H1 (cell line): ENCODE measurements at regions not wholly inside any gene's neighbourhood (a gene's known extent, or its start where the extent isn't known, plus 50 kb on each side); places are given as distances from the start of the nearest gene placed in this dataset.

Experiments
- CTCF ChIA-PET: fragments of 300-600 bp; sonication (Branson Sonifier 250); formaldehyde crosslinking; loops from one replicate; lab custom pipeline; 2021; ENCODE audit not compliant: partially characterized antibody; lab: Charles Lee
- POLR2A ChIA-PET: fragments of 300-600 bp; sonication (Branson Sonifier 250); formaldehyde crosslinking; loops from one replicate; lab custom pipeline; 2021; ENCODE audit warnings: inconsistent platforms; ENCODE audit not compliant: partially characterized antibody; lab: Charles Lee
- DNase-seq, 2 experiments: peaks; one replicate each; pipeline versions ENCODE4 v3.0.0 to v3.0.0-alpha.2; 2010 to 2022; ENCODE audit warnings: low spot score in 2 of 2, low read depth in 1 of 2, mixed read lengths in 1 of 2
- FAIRE-seq: peaks from 2 replicates; lab custom pipeline; 2011; peaks lifted over from hg19 to GRCh38; lab: Jason Lieb, UNC
- H2AFZ ChIP-seq: 2 replicates; pipeline ENCODE4 v1.8.1; 2012; ENCODE audit warnings: low read length, inconsistent platforms
- H2AK5ac ChIP-seq: 2 replicates; pipeline ENCODE4 v1.6.1; 2013; ENCODE audit warnings: low read depth, low read length
- H2BK120ac ChIP-seq: replicated peaks from 2 replicates; pipeline ENCODE3; 2013; ENCODE audit warnings: low read depth, low read length, inconsistent platforms
- H2BK12ac ChIP-seq: 2 replicates; pipeline ENCODE4 v1.6.1; 2013; ENCODE audit warnings: low read depth, low read length
- H2BK15ac ChIP-seq: 2 replicates; pipeline ENCODE4 v1.6.1; 2013; ENCODE audit warnings: low read length
- H2BK20ac ChIP-seq: 2 replicates; pipeline ENCODE4 v1.6.1; 2013; ENCODE audit warnings: low read length
- H2BK5ac ChIP-seq: 2 replicates; pipeline ENCODE4 v1.6.1; 2013; ENCODE audit warnings: low read depth, low read length
- H3K14ac ChIP-seq: 2 replicates; pipeline ENCODE4 v1.6.1; 2013; ENCODE audit warnings: inconsistent platforms; ENCODE audit not compliant: insufficient read length
- H3K18ac ChIP-seq: 2 replicates; pipeline ENCODE4 v1.6.1; 2013; ENCODE audit warnings: low read length; ENCODE audit errors: extremely low read depth
- H3K23ac ChIP-seq: 2 replicates; pipeline ENCODE4 v1.6.1; 2013; ENCODE audit warnings: inconsistent platforms; ENCODE audit not compliant: insufficient read length
- H3K23me2 ChIP-seq: 2 replicates; pipeline ENCODE4 v1.6.1; 2013; ENCODE audit warnings: low read depth, low read length
- H3K27ac ChIP-seq: 2 replicates; pipeline ENCODE4 v1.6.1; 2011; ENCODE audit warnings: low read depth, low read length, inconsistent platforms
- H3K27me3 ChIP-seq, 4 experiments: replicated peaks in 1 of 4; 1 replicate in 1 of 4; 2 replicates in 3 of 4; pipeline versions ENCODE4 v1.6.1 to v1.8.1; 2011 to 2013; ENCODE audit warnings: low read length in 3 of 4, mild to moderate bottlenecking in 3 of 4, inconsistent platforms in 2 of 4, mixed read lengths in 2 of 4, moderate library complexity in 1 of 4; ENCODE audit not compliant: control insufficient read depth in 3 of 4, insufficient read depth in 3 of 4; ENCODE audit errors: extremely low read depth in 1 of 4
- H3K36me3 ChIP-seq, 4 experiments: 2 replicates each; pipeline versions ENCODE4 v1.6.1 to v1.8.1; 2011 to 2013; ENCODE audit warnings: mild to moderate bottlenecking in 4 of 4, low read length in 3 of 4, moderate library complexity in 2 of 4, control low read depth in 1 of 4, inconsistent platforms in 1 of 4; ENCODE audit not compliant: insufficient read depth in 4 of 4, control insufficient read depth in 2 of 4
- H3K4ac ChIP-seq: replicated peaks from 2 replicates; pipeline ENCODE3; 2013; ENCODE audit warnings: low read length, low read depth, mixed read lengths, inconsistent platforms; ENCODE audit not compliant: insufficient read length
- H3K4me1 ChIP-seq, 4 experiments: replicated peaks in 1 of 4; 1 replicate in 1 of 4; 2 replicates in 3 of 4; pipeline versions ENCODE4 v1.6.1 to v1.8.1; 2011 to 2013; ENCODE audit warnings: low read length in 3 of 4, inconsistent platforms in 2 of 4, mixed read lengths in 1 of 4; ENCODE audit not compliant: insufficient read depth in 4 of 4, control insufficient read depth in 3 of 4
- H3K4me2 ChIP-seq, 2 experiments: 2 replicates each; pipeline versions ENCODE4 v1.6.1 to v1.8.1; 2011 to 2013; ENCODE audit warnings: low read depth in 2 of 2, low read length in 2 of 2, control low read depth in 1 of 2, inconsistent platforms in 1 of 2, mild to moderate bottlenecking in 1 of 2; ENCODE audit not compliant: insufficient read depth in 1 of 2
- H3K4me3 ChIP-seq, 4 experiments: fragments of 200-600, 300-600 bp in 1 of 4; sonication (generic), shearing (Covaris generic), sonication (Bioruptor Twin) in 1 of 4; 2 replicates each; pipeline versions ENCODE4 v1.5.1 to v1.8.1; 2011 to 2016; ENCODE audit warnings: low read length in 4 of 4, low read depth in 3 of 4, control low read depth in 2 of 4, inconsistent platforms in 2 of 4, mild to moderate bottlenecking in 2 of 4, mixed read lengths in 1 of 4, moderate library complexity in 1 of 4; ENCODE audit not compliant: insufficient read depth in 2 of 4; ENCODE audit errors: extremely low read depth in 1 of 4
- H3K56ac ChIP-seq: replicated peaks from 2 replicates; pipeline ENCODE3; 2013; ENCODE audit warnings: low read depth, mild to moderate bottlenecking, mixed read lengths, low read length, inconsistent platforms; ENCODE audit not compliant: insufficient read length
- H3K79me1 ChIP-seq: 2 replicates; pipeline ENCODE4 v1.6.1; 2013; ENCODE audit warnings: low read depth, low read length, control low read depth
- H3K79me2 ChIP-seq, 2 experiments: 2 replicates each; pipeline versions ENCODE4 v1.6.1 to v1.8.1; 2012 to 2013; ENCODE audit warnings: low read length in 2 of 2, mild to moderate bottlenecking in 2 of 2, inconsistent platforms in 1 of 2; ENCODE audit not compliant: insufficient read depth in 2 of 2, control insufficient read depth in 1 of 2
- H3K9ac ChIP-seq, 4 experiments: replicated peaks in 1 of 4; 1 replicate in 1 of 4; 2 replicates in 3 of 4; pipeline versions ENCODE4 v1.6.1 to v1.8.1; 2011 to 2013; ENCODE audit warnings: low read depth in 3 of 4, low read length in 3 of 4, control low read depth in 2 of 4, mild to moderate bottlenecking in 2 of 4, moderate library complexity in 2 of 4, inconsistent platforms in 1 of 4; ENCODE audit errors: extremely low read depth in 1 of 4
- H3K9me3 ChIP-seq, 2 experiments: 2 replicates each; pipeline versions ENCODE4 v1.6.1 to v1.8.1; 2012 to 2013; ENCODE audit warnings: mild to moderate bottlenecking in 2 of 2, moderate library complexity in 2 of 2, control low read depth in 1 of 2, inconsistent platforms in 1 of 2, low read depth in 1 of 2, low read length in 1 of 2, mixed read lengths in 1 of 2; ENCODE audit not compliant: insufficient read depth in 2 of 2
- H4K20me1 ChIP-seq, 2 experiments: replicated peaks in 1 of 2; 2 replicates each; pipeline versions ENCODE3 to v1.8.1; 2011 to 2013; ENCODE audit warnings: inconsistent platforms in 2 of 2, low read length in 2 of 2, mild to moderate bottlenecking in 1 of 2; ENCODE audit not compliant: insufficient read depth in 2 of 2, control insufficient read depth in 1 of 2
- H4K5ac ChIP-seq: 2 replicates; pipeline ENCODE4 v1.6.1; 2013; ENCODE audit warnings: low read length, low read depth, mixed read lengths, inconsistent platforms; ENCODE audit not compliant: insufficient read length
- H4K8ac ChIP-seq: 2 replicates; pipeline ENCODE4 v1.8.0; 2013; ENCODE audit warnings: mild to moderate bottlenecking, moderate library complexity, low read length, inconsistent platforms; ENCODE audit not compliant: insufficient read depth; ENCODE audit errors: extremely low read depth
- H4K91ac ChIP-seq: replicated peaks from 2 replicates; pipeline ENCODE3; 2013; ENCODE audit warnings: low read length, mixed read lengths, inconsistent platforms; ENCODE audit not compliant: insufficient read length
- ATF3 ChIP-seq: IDR thresholded peaks from 2 replicates; pipeline ENCODE4 v1.6.1; 2011; ENCODE audit warnings: low read depth, mild to moderate bottlenecking, low read length; ENCODE audit not compliant: insufficient read depth
- BCL11A ChIP-seq, 2 experiments: IDR thresholded peaks; one replicate each; pipeline ENCODE4 v1.6.1; 2011; ENCODE audit warnings: low read depth in 2 of 2, low read length in 2 of 2, mild to moderate bottlenecking in 2 of 2
- GABPA ChIP-seq: IDR thresholded peaks from 2 replicates; pipeline ENCODE4 v1.6.1; 2011; ENCODE audit warnings: mild to moderate bottlenecking, low read length, moderate library complexity, borderline replicate concordance; ENCODE audit not compliant: insufficient read depth
- KDM4A ChIP-seq: IDR thresholded peaks from one replicate; pipeline ENCODE4 v1.7.1; 2012; ENCODE audit warnings: low read depth, mild to moderate bottlenecking, moderate library complexity, low read length, inconsistent platforms; ENCODE audit not compliant: severe bottlenecking
- KDM5A ChIP-seq: fragments of 200-600 bp; IDR thresholded peaks from 2 replicates; pipeline ENCODE4 v1.7.1; 2012; ENCODE audit warnings: mild to moderate bottlenecking, low read length, inconsistent platforms, mixed read lengths
- POU5F1 ChIP-seq: IDR thresholded peaks from 2 replicates; pipeline ENCODE4 v1.6.1; 2011; ENCODE audit warnings: low read depth, mild to moderate bottlenecking, low read length, moderate library complexity
- SAP30 ChIP-seq: fragments of 300-600 bp; sonication (generic); IDR thresholded peaks from 2 replicates; pipeline ENCODE4 v1.7.1; 2012; ENCODE audit warnings: low read length, moderate library complexity, mild to moderate bottlenecking, inconsistent platforms; ENCODE audit not compliant: insufficient read depth, insufficient replicate concordance
- SUZ12 ChIP-seq: fragments of 200-600 bp; sonication (generic); IDR thresholded peaks from 2 replicates; pipeline ENCODE4 v1.6.1; 2012; ENCODE audit warnings: mild to moderate bottlenecking, inconsistent platforms, low read length, moderate library complexity, mixed read lengths
- TAF1 ChIP-seq: IDR thresholded peaks from 2 replicates; pipeline ENCODE4 v1.6.1; 2011; ENCODE audit warnings: mild to moderate bottlenecking, low read depth, low read length
- USF2 ChIP-seq: IDR thresholded peaks from 2 replicates; pipeline ENCODE4 v1.6.1; 2011; ENCODE audit warnings: low read length, improper control_type of control experiment
- WGBS, 2 experiments: shearing (Covaris generic) in 1 of 2; methylation state at CpG; one replicate each; pipeline versions ENCODE4 v1.1.6 to v1.1.7; 2013 to 2015; ENCODE audit warnings: low lambda C conversion rate in 2 of 2, mixed read lengths in 2 of 2, inconsistent platforms in 1 of 2, low coverage in 1 of 2, missing lambda C conversion rate in 1 of 2; ENCODE audit not compliant: insufficient replicate concordance in 2 of 2, insufficient coverage in 1 of 2, insufficient read length in 1 of 2; ENCODE audit errors: extremely low coverage in 1 of 2, missing lambda C conversion rate in 1 of 2; 5-methylcytosine and 5-hydroxymethylcytosine counted together
- TF ChIP-seq, protein P1 (sequence below): IDR thresholded peaks from 2 replicates; pipeline ENCODE4 v1.6.1; 2012; ENCODE audit warnings: inconsistent platforms
- TF ChIP-seq, protein P2 (sequence below): IDR thresholded peaks from 2 replicates; pipeline ENCODE4 v1.6.1; 2012; ENCODE audit warnings: inconsistent platforms

DNA sequence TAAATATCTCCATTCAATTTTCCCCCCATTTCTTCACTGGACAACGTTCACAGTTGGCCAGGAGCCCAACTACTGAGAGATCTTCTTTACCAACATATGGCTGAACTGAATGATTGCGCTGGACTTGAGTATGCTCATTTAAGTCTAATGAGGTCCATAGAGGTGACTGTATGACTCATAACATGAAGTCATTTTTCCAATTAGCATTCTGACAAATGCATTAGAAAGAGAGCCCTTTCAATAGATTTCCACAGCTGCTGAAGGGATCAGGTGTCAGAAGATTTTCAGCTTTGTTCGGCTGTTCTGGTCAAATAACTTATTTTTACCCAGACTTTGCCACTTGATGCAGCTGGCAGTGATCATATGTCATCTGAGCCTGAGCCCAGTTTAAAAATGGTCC, 438.0 kb downstream of the ETV1 start:
- no peak overlapping the region for H2AFZ ChIP-seq
- no peak overlapping the region for H2BK5ac ChIP-seq
- no peaks in the 10 kb centered on the region for H3K9me3 ChIP-seq
- H4K91ac ChIP-seq = no peak overlapping the region
- no peaks in the 10 kb centered on the region; a peak in 1 of 7 replicates for H3K4me1 ChIP-seq
- 85% methylated on average over 3 of the region's 3 CpGs; no CpG with 5 or more reads in 1 of the 2 experiments for WGBS, 2 experiments
- no peak overlapping the region for H3K4ac ChIP-seq
- no peak overlapping the region for H3K4me3 ChIP-seq
- H3K56ac ChIP-seq = no peak overlapping the region
- H2BK20ac ChIP-seq = no peak overlapping the region
- no peak overlapping the region for H3K9ac ChIP-seq
- FAIRE-seq = no peak
- H4K5ac ChIP-seq = no peak overlapping the region
- H3K14ac ChIP-seq = no peak overlapping the region
- H2BK12ac ChIP-seq = no peak overlapping the region
- no peak overlapping the region for H3K4me2 ChIP-seq
- POLR2A ChIA-PET = no interaction called here
- no peak for DNase-seq
- H3K36me3 ChIP-seq = no peaks in the 10 kb centered on the region
- H2BK15ac ChIP-seq = no peak overlapping the region
- no peaks in the 10 kb centered on the region; the same call in 1 of the 2 replicates for H3K23me2 ChIP-seq
- H2AK5ac ChIP-seq = no peak overlapping the region
- no peaks in the 10 kb centered on the region for H4K20me1 ChIP-seq
- no peaks in the 10 kb centered on the region for H3K79me1 ChIP-seq
- CTCF ChIA-PET = interaction anchor here (1.8 kb wide), 1 partner anchor 9 kb away, joined by 4 read pairs; no protein-coding TSS in a partner anchor
- no peaks in the 10 kb centered on the region for H3K79me2 ChIP-seq
- H3K27ac ChIP-seq = no peak overlapping the region
- H3K18ac ChIP-seq = no peak overlapping the region
- H3K23ac ChIP-seq = no peak overlapping the region
- no peak overlapping the region for H2BK120ac ChIP-seq
- H3K27me3 ChIP-seq = no peaks in the 10 kb centered on the region
- no peak overlapping the region for H4K8ac ChIP-seq
- TF ChIP-seq ATF3 (no peak), SAP30 (no peak), BCL11A (IDR thresholded peaks at IDR 0.05; ENCODE audit: low read depth in 2 of 2, low read length in 2 of 2) (no peak), KDM4A (no peak), POU5F1 (no peak), KDM5A (no peak), SUZ12 (no peak), GABPA (no peak), TAF1 (no peak), USF2 (no peak)
- TF ChIP-seq, protein P1, sequence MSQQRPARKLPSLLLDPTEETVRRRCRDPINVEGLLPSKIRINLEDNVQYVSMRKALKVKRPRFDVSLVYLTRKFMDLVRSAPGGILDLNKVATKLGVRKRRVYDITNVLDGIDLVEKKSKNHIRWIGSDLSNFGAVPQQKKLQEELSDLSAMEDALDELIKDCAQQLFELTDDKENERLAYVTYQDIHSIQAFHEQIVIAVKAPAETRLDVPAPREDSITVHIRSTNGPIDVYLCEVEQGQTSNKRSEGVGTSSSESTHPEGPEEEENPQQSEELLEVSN = no peak
- TF ChIP-seq, protein P2, sequence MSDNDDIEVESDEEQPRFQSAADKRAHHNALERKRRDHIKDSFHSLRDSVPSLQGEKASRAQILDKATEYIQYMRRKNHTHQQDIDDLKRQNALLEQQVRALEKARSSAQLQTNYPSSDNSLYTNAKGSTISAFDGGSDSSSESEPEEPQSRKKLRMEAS = no peak
